SK-N-SH (cell line): ENCODE measurements at regions not wholly inside any gene's neighbourhood (a gene's known extent, or its start where the extent isn't known, plus 50 kb on each side); places are given as distances from the start of the nearest gene placed in this dataset.

Experiments
- TAF1 ChIP-seq: IDR thresholded peaks from 2 replicates; pipeline ENCODE4 v1.6.1; 2012; ENCODE audit warnings: low read depth, mild to moderate bottlenecking, low read length, moderate library complexity, borderline replicate concordance
- USF1 ChIP-seq: IDR thresholded peaks from 2 replicates; pipeline ENCODE4 v1.4.0; 2012; ENCODE audit warnings: low read depth, borderline replicate concordance

- no peak for TF ChIP-seq TAF1
- no peak for TF ChIP-seq USF1
Measured at GRCh38 chr15:35606450-35606779, 60.5 kb upstream of the DPH6 start.
